Kidney (tissue), 13 donors: ENCODE measurements at regions not wholly inside any gene's neighbourhood (a gene's known extent, or its start where the extent isn't known, plus 50 kb on each side); places are given as distances from the start of the nearest gene placed in this dataset.

Source experiments
- DNase-seq, 5 donors: peaks; one replicate each; pipeline ENCODE4 v3.0.0-alpha.2; 2013 to 2020
- FAIRE-seq: peaks from 2 replicates; lab custom pipeline; 2012; peaks lifted over from hg19 to GRCh38; lab: Jason Lieb, UNC
- H3K27ac ChIP-seq, 2 donors: one replicate each; pipeline ENCODE4 v1.7.0; 2013; ENCODE audit warnings: low read depth in 2 of 2, low read length in 2 of 2, inconsistent platforms in 1 of 2
- H3K27me3 ChIP-seq: one replicate; pipeline ENCODE4 v1.7.1; 2013; ENCODE audit warnings: low read length, inconsistent platforms; ENCODE audit not compliant: control insufficient read depth, insufficient read depth
- H3K36me3 ChIP-seq, 3 donors: one replicate each; pipeline versions ENCODE4 v1.7.0 to v1.7.1; 2013; ENCODE audit warnings: low read length in 3 of 3, control low read depth in 1 of 3, inconsistent platforms in 1 of 3; ENCODE audit not compliant: insufficient read depth in 3 of 3, control insufficient read depth in 2 of 3
- H3K4me1 ChIP-seq, 3 donors: one replicate each; pipeline versions ENCODE4 v1.7.0 to v1.7.1; 2013; ENCODE audit warnings: low read length in 3 of 3, inconsistent platforms in 1 of 3, low read depth in 1 of 3; ENCODE audit not compliant: control insufficient read depth in 2 of 3, insufficient read depth in 2 of 3
- H3K4me3 ChIP-seq, 3 donors: one replicate each; pipeline versions ENCODE4 v1.7.0 to v1.8.1; 2013; ENCODE audit warnings: low read length in 3 of 3, control low read depth in 1 of 3, inconsistent platforms in 1 of 3
- H3K9ac ChIP-seq, 3 donors: one replicate each; pipeline versions ENCODE4 v1.7.0 to v1.7.1; 2013; ENCODE audit warnings: low read length in 3 of 3, control low read depth in 1 of 3, inconsistent platforms in 1 of 3
- H3K9me3 ChIP-seq, 3 donors: one replicate each; pipeline versions ENCODE4 v1.7.0 to v1.7.1; 2013; ENCODE audit warnings: low read length in 3 of 3, control low read depth in 1 of 3, inconsistent platforms in 1 of 3; ENCODE audit not compliant: control insufficient read depth in 2 of 3, insufficient read depth in 1 of 3
- CTCF ChIP-seq: IDR thresholded peaks from 3 replicates; pipeline ENCODE4 v1.5.1; 2012; ENCODE audit warnings: mild to moderate bottlenecking, moderate library complexity, borderline replicate concordance; ENCODE audit not compliant: insufficient read depth; ENCODE audit errors: extremely low read depth
- intact Hi-C: fragments of 100-400 bp; cut with DNase I; formaldehyde crosslinking; loops from one replicate; pipeline ENCODE4 v1.11.1; 2022
- donor health status: control.
- donor health status: control.
- donor health status: control.
- donor health status: control.
- donor health status: control.
- donor health status: DM: yes; HTN: yes; CAD: no.
- donor health status: Normal renal cell carcinoma (clear cell type).

GRCh38 chr3:29011441-29011840, 269.4 kb upstream of the RBMS3 start:
- no peak for DNase-seq
- FAIRE-seq: no peak
- H3K4me1 ChIP-seq: no peaks in the 10 kb centered on the region

GRCh38 chr3:29011966-29012365, 268.9 kb upstream of the RBMS3 start:
- FAIRE-seq: no peak
- H3K27me3 ChIP-seq: no peaks in the 10 kb centered on the region
- intact Hi-C loops: no loop called here
- H3K4me1 ChIP-seq: no peaks in the 10 kb centered on the region
- no peak overlapping the region for H3K9ac ChIP-seq
- H3K36me3 ChIP-seq: no peaks in the 10 kb centered on the region
- H3K27ac ChIP-seq: no peak overlapping the region
- H3K9me3 ChIP-seq: no peaks in the 10 kb centered on the region
- DNase-seq: no peak
- no peak for TF ChIP-seq CTCF
- no peak overlapping the region for H3K4me3 ChIP-seq

More at GRCh38 chr3:29011441-29011840, 269.4 kb upstream of the RBMS3 start:
- intact Hi-C loops: no loop called here
- Histone ChIP-seq H3K9me3 (no peaks in the 10 kb centered on the region), H3K4me3 (no peak overlapping the region), H3K27ac (no peak overlapping the region), H3K9ac (no peak overlapping the region), H3K27me3 (no peaks in the 10 kb centered on the region), H3K36me3 (no peaks in the 10 kb centered on the region)
- TF ChIP-seq CTCF: no peak

GRCh38 chr3:29022976-29023375, 257.9 kb upstream of the RBMS3 start:
- H3K4me3 ChIP-seq: no peak overlapping the region
- peaks cover 0 to 4% (median 0%) of the 10 kb centered on the region in 3 donors for H3K9me3 ChIP-seq
- intact Hi-C loops: no loop called here
- no peaks in the 10 kb centered on the region for H3K36me3 ChIP-seq
- FAIRE-seq (no peak), DNase-seq (no peak)
- H3K9ac ChIP-seq: no peak overlapping the region
- no peaks in the 10 kb centered on the region for H3K27me3 ChIP-seq
- H3K4me1 ChIP-seq: no peaks in the 10 kb centered on the region
- no peak overlapping the region for H3K27ac ChIP-seq
- no peak for TF ChIP-seq CTCF

GRCh38 chr3:29026286-29026685, 254.6 kb upstream of the RBMS3 start:
- no peak for DNase-seq
- no peak for TF ChIP-seq CTCF
- no peak overlapping the region for H3K4me3 ChIP-seq
- no peaks in the 10 kb centered on the region for H3K27me3 ChIP-seq
- H3K9me3 ChIP-seq: peaks cover 0 to 4% (median 0%) of the 10 kb centered on the region in 3 donors
- FAIRE-seq: no peak
- H3K4me1 ChIP-seq: no peaks in the 10 kb centered on the region
- no peak overlapping the region for H3K27ac ChIP-seq
- intact Hi-C loops: no loop called here
- H3K9ac ChIP-seq: no peak overlapping the region
- no peaks in the 10 kb centered on the region for H3K36me3 ChIP-seq
